WTC11 (cell line): ENCODE measurements at regions not wholly inside any gene's neighbourhood (a gene's known extent, or its start where the extent isn't known, plus 50 kb on each side); places are given as distances from the start of the nearest gene placed in this dataset.

Experiments used
- ATAC-seq: fragments of 200-7000 bp; cut with Tn5 transposase; 2 replicates; pipeline ENCODE4 v1.10.0; 2021; ENCODE audit warnings: mild to moderate bottlenecking, moderate library complexity
- CTCF ChIA-PET: fragments of 300-600 bp; sonication (Branson Sonifier 250); formaldehyde crosslinking; loops from one replicate; lab custom pipeline; 2021; ENCODE audit warnings: antibody characterized with exemption; lab: Charles Lee
- POLR2A ChIA-PET: fragments of 350-600 bp; sonication (Branson Sonifier 250); formaldehyde crosslinking; loops from one replicate; lab custom pipeline; 2021; ENCODE audit warnings: antibody characterized with exemption; lab: Charles Lee
- DNase-seq: peaks from one replicate; pipeline ENCODE4 v3.0.0; 2021; ENCODE audit warnings: low spot score
- H3K27ac Mint-ChIP-seq: 2 replicates; pipeline ENCODE4 v1.8.0; 2021; ENCODE audit warnings: mixed read lengths
- H3K27me3 Mint-ChIP-seq: 2 replicates; pipeline ENCODE4 v1.8.0; 2021; ENCODE audit warnings: low read depth, mild to moderate bottlenecking, moderate library complexity, mixed read lengths
- H3K36me3 Mint-ChIP-seq: 2 replicates; pipeline ENCODE4 v1.8.0; 2021; ENCODE audit warnings: mixed read lengths
- H3K4me1 Mint-ChIP-seq: 2 replicates; pipeline ENCODE4 v1.8.0; 2022; ENCODE audit warnings: mixed read lengths
- H3K4me3 Mint-ChIP-seq: 2 replicates; pipeline ENCODE4 v1.8.0; 2021; ENCODE audit warnings: mild to moderate bottlenecking, moderate library complexity, mixed read lengths
- H3K9me3 Mint-ChIP-seq: 2 replicates; pipeline ENCODE4 v1.8.0; 2021; ENCODE audit warnings: mixed read lengths
- CBFB ChIP-seq: sonication (generic); formaldehyde crosslinking; IDR thresholded peaks from 2 replicates; pipeline ENCODE4 v1.8.1; 2022; ENCODE audit warnings: mild to moderate bottlenecking, low read depth, missing genetic modification reagents
- E2F4 ChIP-seq: sonication (generic); formaldehyde crosslinking; IDR thresholded peaks from 2 replicates; pipeline ENCODE4 v1.8.1; 2022; ENCODE audit warnings: low read depth, mild to moderate bottlenecking, moderate library complexity, missing genetic modification reagents, borderline replicate concordance
- FOXJ3 ChIP-seq: sonication (generic); formaldehyde crosslinking; IDR thresholded peaks from 2 replicates; pipeline ENCODE4 v1.9.0; 2021; ENCODE audit warnings: missing genetic modification reagents, mild to moderate bottlenecking, borderline replicate concordance
- GABPB1 ChIP-seq: sonication (generic); formaldehyde crosslinking; IDR thresholded peaks from 2 replicates; pipeline ENCODE4 v1.8.1; 2023; ENCODE audit warnings: mild to moderate bottlenecking, missing genetic modification reagents
- HMGA2 ChIP-seq: fragments of 250-450 bp; sonication (Bioruptor Pico); IDR thresholded peaks from 2 replicates; pipeline ENCODE4 v1.4.0; 2021; ENCODE audit warnings: mild to moderate bottlenecking, moderate library complexity
- KAT7 ChIP-seq: sonication (generic); formaldehyde crosslinking; IDR thresholded peaks from 2 replicates; pipeline ENCODE4 v1.8.1; 2023; ENCODE audit warnings: missing genetic modification reagents, mild to moderate bottlenecking, borderline replicate concordance
- MLX ChIP-seq: sonication (generic); formaldehyde crosslinking; IDR thresholded peaks from 2 replicates; pipeline ENCODE4 v1.8.1; 2023; ENCODE audit warnings: mild to moderate bottlenecking, missing genetic modification reagents, moderate library complexity
- MYBL2 ChIP-seq: sonication (generic); formaldehyde crosslinking; IDR thresholded peaks from 2 replicates; pipeline ENCODE4 v1.8.1; 2023; ENCODE audit warnings: mild to moderate bottlenecking, moderate library complexity, missing genetic modification reagents
- NFYB ChIP-seq: sonication (generic); formaldehyde crosslinking; conservative IDR thresholded peaks from 2 replicates; pipeline ENCODE4 v1.8.0; 2022; ENCODE audit warnings: low read depth, missing genetic modification reagents
- NR1H2 ChIP-seq: sonication (generic); formaldehyde crosslinking; IDR thresholded peaks from 2 replicates; pipeline ENCODE4 v1.9.0; 2021; ENCODE audit warnings: mild to moderate bottlenecking, moderate library complexity, missing genetic modification reagents
- NR2C2 ChIP-seq: sonication (generic); formaldehyde crosslinking; IDR thresholded peaks from 2 replicates; pipeline ENCODE4 v1.8.0; 2022; ENCODE audit warnings: mild to moderate bottlenecking, missing genetic modification reagents
- OVOL2 ChIP-seq: fragments of 250-450 bp; sonication (Bioruptor Pico); IDR thresholded peaks from 2 replicates; pipeline ENCODE4 v1.9.0; 2021; ENCODE audit warnings: mild to moderate bottlenecking, borderline replicate concordance
- PREB ChIP-seq: sonication (generic); formaldehyde crosslinking; IDR thresholded peaks from 2 replicates; pipeline ENCODE4 v1.8.1; 2022; ENCODE audit warnings: mild to moderate bottlenecking, missing genetic modification reagents, moderate library complexity, borderline replicate concordance
- PRRX2 ChIP-seq: fragments of 250-450 bp; sonication (Bioruptor Pico); IDR thresholded peaks from 2 replicates; pipeline ENCODE4 v1.8.0; 2021; ENCODE audit warnings: mild to moderate bottlenecking
- RELA ChIP-seq: sonication (generic); formaldehyde crosslinking; IDR thresholded peaks from 2 replicates; pipeline ENCODE4 v1.8.1; 2022; ENCODE audit warnings: missing genetic modification reagents, mild to moderate bottlenecking, borderline replicate concordance
- SMAD3 ChIP-seq: sonication (generic); formaldehyde crosslinking; IDR thresholded peaks from 2 replicates; pipeline ENCODE4 v1.8.0; 2022; ENCODE audit warnings: missing genetic modification reagents, mild to moderate bottlenecking, borderline replicate concordance
- TEAD1 ChIP-seq: sonication (generic); formaldehyde crosslinking; IDR thresholded peaks from 2 replicates; pipeline ENCODE4 v1.8.0; 2022; ENCODE audit warnings: mild to moderate bottlenecking, missing genetic modification reagents
- TEAD4 ChIP-seq: sonication (generic); formaldehyde crosslinking; IDR thresholded peaks from 2 replicates; pipeline ENCODE4 v1.8.0; 2022; ENCODE audit warnings: mild to moderate bottlenecking, missing genetic modification reagents
- TP53 ChIP-seq: sonication (generic); formaldehyde crosslinking; IDR thresholded peaks from 2 replicates; pipeline ENCODE4 v1.8.1; 2023; ENCODE audit warnings: mild to moderate bottlenecking, missing genetic modification reagents
- ZNF121 ChIP-seq: sonication (generic); formaldehyde crosslinking; IDR thresholded peaks from 2 replicates; pipeline ENCODE4 v1.8.0; 2023; ENCODE audit warnings: missing genetic modification reagents
- ZNF232 ChIP-seq: sonication (generic); formaldehyde crosslinking; IDR thresholded peaks from 2 replicates; pipeline ENCODE4 v1.8.0; 2022; ENCODE audit warnings: mild to moderate bottlenecking, missing genetic modification reagents
- ZNF423 ChIP-seq: fragments of 250-450 bp; sonication (Bioruptor Pico); IDR thresholded peaks from 2 replicates; pipeline ENCODE4 v2.1.2; 2022; ENCODE audit warnings: mild to moderate bottlenecking, moderate library complexity
- ZNF425 ChIP-seq: fragments of 250-450 bp; sonication (Bioruptor Pico); conservative IDR thresholded peaks from 2 replicates; pipeline ENCODE4 v1.9.0; 2021; ENCODE audit warnings: mild to moderate bottlenecking

- no peaks in the 10 kb centered on the region for H3K36me3 Mint-ChIP-seq
Observed at GRCh38 chr21:19461481-19462205, 1058.1 kb upstream of the TMPRSS15 start.

GRCh38 chr21:19463966-19464365 is 1060.4 kb upstream of the TMPRSS15 start:
- H3K4me1 Mint-ChIP-seq, result no peaks in the 10 kb centered on the region
- peaks cover 8% of the 10 kb centered on the region for H3K9me3 Mint-ChIP-seq
- no peaks in the 10 kb centered on the region for H3K27me3 Mint-ChIP-seq
- no peak for TF ChIP-seq MYBL2 (CRISPR knock-in tag)
- TF ChIP-seq TEAD4, result no peak
- no peak for TF ChIP-seq SMAD3 (CRISPR knock-in tag)
- TF ChIP-seq E2F4 (CRISPR knock-in tag), result no peak
- no peak for TF ChIP-seq RELA (CRISPR knock-in tag)
- no peak for TF ChIP-seq NFYB (CRISPR knock-in tag)
- TF ChIP-seq GABPB1 (CRISPR knock-in tag), result no peak
- TF ChIP-seq NR1H2 (CRISPR knock-in tag), result no peak
- TF ChIP-seq ZNF425 (CRISPR knock-in tag), result no peak
- no peak for TF ChIP-seq TEAD1
- no peak for TF ChIP-seq OVOL2
- TF ChIP-seq NR2C2, result no peak
- TF ChIP-seq FOXJ3 (CRISPR knock-in tag), result no peak
- no peak for TF ChIP-seq ZNF423 (CRISPR knock-in tag)
- ATAC-seq, result no peak
- peaks cover 5% of the 10 kb centered on the region for H3K36me3 Mint-ChIP-seq
- CTCF ChIA-PET, result no interaction called here
- no peak overlapping the region for H3K4me3 Mint-ChIP-seq
- no peak overlapping the region for H3K27ac Mint-ChIP-seq
- POLR2A ChIA-PET, result interaction anchor here (0.7 kb wide), 1 partner anchor 510 kb away, joined by 4 read pairs; no protein-coding TSS in a partner anchor
- no peak for DNase-seq

More at GRCh38 chr21:19461481-19462205, 1058.1 kb upstream of the TMPRSS15 start:
- DNase-seq, result no peak
- POLR2A ChIA-PET, result no interaction called here
- TF ChIP-seq MLX (CRISPR knock-in tag), result no peak
- TF ChIP-seq ZNF121 (CRISPR knock-in tag), result no peak
- no peak for TF ChIP-seq CBFB (CRISPR knock-in tag)
- no peak for TF ChIP-seq TEAD1
- TF ChIP-seq ZNF232 (CRISPR knock-in tag), result no peak
- TF ChIP-seq PREB, result no peak
- no peak for TF ChIP-seq KAT7 (CRISPR knock-in tag)
- no peak for TF ChIP-seq HMGA2 (CRISPR knock-in tag)
- no peak for TF ChIP-seq PRRX2
- no peak for TF ChIP-seq TP53 (CRISPR knock-in tag)
- no peak overlapping the region for H3K4me3 Mint-ChIP-seq
- H3K9me3 Mint-ChIP-seq, result peaks cover 11% of the 10 kb centered on the region; the same call in 1 of the 2 replicates
- no peaks in the 10 kb centered on the region for H3K27me3 Mint-ChIP-seq
- ATAC-seq, result no peak
- no peak overlapping the region for H3K27ac Mint-ChIP-seq
- H3K4me1 Mint-ChIP-seq, result no peaks in the 10 kb centered on the region
- CTCF ChIA-PET, result no interaction called here
